ENCODE measurements at regions not wholly inside any gene's neighbourhood (a gene's known extent, or its start where the extent isn't known, plus 50 kb on each side); places are given as distances from the start of the nearest gene placed in this dataset.

DNA sequence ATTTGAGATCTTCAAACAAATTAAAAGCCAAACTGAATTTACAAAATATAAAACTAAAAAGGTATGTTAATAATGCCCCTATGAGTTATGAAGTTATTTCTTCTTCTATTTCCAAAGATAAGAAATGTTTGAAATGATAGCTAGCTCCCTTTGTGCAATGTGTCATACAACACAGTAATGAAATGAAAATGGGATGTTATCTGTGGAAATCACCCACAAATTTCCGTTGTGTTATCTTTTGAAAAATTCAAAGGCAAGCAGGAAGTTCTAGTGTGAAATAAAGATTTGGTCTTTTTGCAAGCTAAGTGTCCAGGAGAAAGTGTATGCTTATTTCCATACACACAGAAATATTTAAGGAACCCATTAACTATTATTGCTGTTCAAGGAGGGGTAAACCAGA, 375.3 kb upstream of the PRR16 start:
- TF ChIP-seq, protein P1, sequence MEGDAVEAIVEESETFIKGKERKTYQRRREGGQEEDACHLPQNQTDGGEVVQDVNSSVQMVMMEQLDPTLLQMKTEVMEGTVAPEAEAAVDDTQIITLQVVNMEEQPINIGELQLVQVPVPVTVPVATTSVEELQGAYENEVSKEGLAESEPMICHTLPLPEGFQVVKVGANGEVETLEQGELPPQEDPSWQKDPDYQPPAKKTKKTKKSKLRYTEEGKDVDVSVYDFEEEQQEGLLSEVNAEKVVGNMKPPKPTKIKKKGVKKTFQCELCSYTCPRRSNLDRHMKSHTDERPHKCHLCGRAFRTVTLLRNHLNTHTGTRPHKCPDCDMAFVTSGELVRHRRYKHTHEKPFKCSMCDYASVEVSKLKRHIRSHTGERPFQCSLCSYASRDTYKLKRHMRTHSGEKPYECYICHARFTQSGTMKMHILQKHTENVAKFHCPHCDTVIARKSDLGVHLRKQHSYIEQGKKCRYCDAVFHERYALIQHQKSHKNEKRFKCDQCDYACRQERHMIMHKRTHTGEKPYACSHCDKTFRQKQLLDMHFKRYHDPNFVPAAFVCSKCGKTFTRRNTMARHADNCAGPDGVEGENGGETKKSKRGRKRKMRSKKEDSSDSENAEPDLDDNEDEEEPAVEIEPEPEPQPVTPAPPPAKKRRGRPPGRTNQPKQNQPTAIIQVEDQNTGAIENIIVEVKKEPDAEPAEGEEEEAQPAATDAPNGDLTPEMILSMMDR (conservative IDR thresholded peaks at IDR 0.05 in 1 of 2, IDR thresholded peaks at IDR 0.05 in 1 of 2; ENCODE audit: low read depth in 1 of 2, low read length in 2 of 2), result no peak
- TF ChIP-seq EZH2 (IDR thresholded peaks at IDR 0.05; ENCODE audit: low read length, missing control alignments), result no peak
